CD4-positive, alpha-beta T cell treated with Interleukin-17A for 4 hours (primary cell): ENCODE measurements at regions not wholly inside any gene's neighbourhood (a gene's known extent, or its start where the extent isn't known, plus 50 kb on each side); places are given as distances from the start of the nearest gene placed in this dataset.
"Not testable (repeated sequence)": the region's sequence is repeated elsewhere in the genome, so short reads cannot be mapped to it uniquely, and the experiment has no call there.

Source experiments
- DNase-seq: peaks from one replicate; pipeline ENCODE4 v3.0.0-alpha.2; 2020; ENCODE audit warnings: mixed read lengths

- DNase-seq, result no peak
Measured at GRCh38 chr1:240722788-240723187, 110.8 kb upstream of the GREM2 start.

GRCh38 chr1:240720976-240721375 lies 109.0 kb upstream of the GREM2 start:
- DNase-seq, result no peak

- no peak for DNase-seq
Measured at GRCh38 chr1:240719953-240720700, 108.2 kb upstream of the GREM2 start.

GRCh38 chr1:240716538-240716937 lies 104.6 kb upstream of the GREM2 start:
- DNase-seq, result not testable (repeated sequence)

- DNase-seq, result no peak
Measured at GRCh38 chr1:240714568-240715292, 102.8 kb upstream of the GREM2 start.

GRCh38 chr1:240712014-240712731 lies 100.2 kb upstream of the GREM2 start:
- DNase-seq, result no peak

- DNase-seq, result no peak
Measured at GRCh38 chr1:240711020-240711419, 99.1 kb upstream of the GREM2 start.

- no peak for DNase-seq
Measured at GRCh38 chr1:240709676-240710075, 97.7 kb upstream of the GREM2 start.

- DNase-seq, result no peak
Measured at GRCh38 chr1:240706150-240706935, 94.4 kb upstream of the GREM2 start.

- DNase-seq, result no peak
Measured at GRCh38 chr1:240705579-240705978, 93.6 kb upstream of the GREM2 start.

GRCh38 chr1:240701412-240701811 lies 89.5 kb upstream of the GREM2 start:
- no peak for DNase-seq

- DNase-seq, result no peak
Measured at GRCh38 chr1:240695416-240695815, 83.5 kb upstream of the GREM2 start.

GRCh38 chr1:240693844-240694243 lies 81.9 kb upstream of the GREM2 start:
- DNase-seq, result no peak

- DNase-seq, result no peak
Measured at GRCh38 chr1:240693036-240693435, 81.1 kb upstream of the GREM2 start.

GRCh38 chr1:240691909-240692705 lies 80.2 kb upstream of the GREM2 start:
- DNase-seq, result no peak

GRCh38 chr1:240691501-240691900 lies 79.5 kb upstream of the GREM2 start:
- DNase-seq, result no peak

- DNase-seq, result peak; percentile 20
Measured at GRCh38 chr1:240687820-240688219, 75.9 kb upstream of the GREM2 start.

- DNase-seq, result no peak
Measured at GRCh38 chr1:240683576-240683975, 71.6 kb upstream of the GREM2 start.

GRCh38 chr1:240682859-240683242 lies 70.9 kb upstream of the GREM2 start:
- DNase-seq, result no peak

GRCh38 chr1:240682166-240682858 lies 70.4 kb upstream of the GREM2 start:
- no peak for DNase-seq

- DNase-seq, result no peak
Measured at GRCh38 chr1:240672132-240672811, 60.3 kb upstream of the GREM2 start.
